ENCODE measurements at regions not wholly inside any gene's neighbourhood (a gene's known extent, or its start where the extent isn't known, plus 50 kb on each side); places are given as distances from the start of the nearest gene placed in this dataset.

- no peak for TF ChIP-seq CTCF (IDR thresholded peaks at IDR 0.05; ENCODE audit: unreplicated experiment)
- Mint-ChIP-seq H3K4me1 (no peaks in the 10 kb centered on the region), H3K27ac (no peak overlapping the region), H3K9me3 (no peaks in the 10 kb centered on the region), H3K36me3 (no peaks in the 10 kb centered on the region), H3K27me3 (ENCODE audit: low read depth) (peaks cover 62% of the 10 kb centered on the region), H3K4me3 (no peak overlapping the region)
- DNase-seq (ENCODE audit: low spot score in 2 of 2, unreplicated experiment in 2 of 2), result no peak
These were observed 87.0 kb upstream of the CRHR1 start for GRCh38 chr17:45697076-45697475.

GRCh38 chr17:45700171-45701090, 83.7 kb upstream of the CRHR1 start:
- no peak overlapping the region for H3K27ac Mint-ChIP-seq
- no peak overlapping the region for H3K4me3 Mint-ChIP-seq
- no peak for TF ChIP-seq CTCF (IDR thresholded peaks at IDR 0.05; ENCODE audit: unreplicated experiment)
- DNase-seq (ENCODE audit: low spot score in 2 of 2, unreplicated experiment in 2 of 2), result no peak
- H3K27me3 Mint-ChIP-seq (ENCODE audit: low read depth), result peaks cover 64% of the 10 kb centered on the region
- H3K36me3 Mint-ChIP-seq, result no peaks in the 10 kb centered on the region
- no peaks in the 10 kb centered on the region for H3K9me3 Mint-ChIP-seq
- no peaks in the 10 kb centered on the region for H3K4me1 Mint-ChIP-seq

GRCh38 chr17:45702666-45703266, 81.4 kb upstream of the CRHR1 start:
- H3K27ac Mint-ChIP-seq, result no peak overlapping the region
- no peak for DNase-seq (ENCODE audit: low spot score in 2 of 2, unreplicated experiment in 2 of 2)
- no peaks in the 10 kb centered on the region for H3K4me1 Mint-ChIP-seq
- H3K4me3 Mint-ChIP-seq, result no peak overlapping the region
- H3K27me3 Mint-ChIP-seq (ENCODE audit: low read depth), result peaks cover 67% of the 10 kb centered on the region
- no peaks in the 10 kb centered on the region for H3K36me3 Mint-ChIP-seq
- no peak for TF ChIP-seq CTCF (IDR thresholded peaks at IDR 0.05; ENCODE audit: unreplicated experiment)
- no peaks in the 10 kb centered on the region for H3K9me3 Mint-ChIP-seq

GRCh38 chr17:45703348-45703747, 80.8 kb upstream of the CRHR1 start:
- no peaks in the 10 kb centered on the region for H3K4me1 Mint-ChIP-seq
- H3K4me3 Mint-ChIP-seq, result no peak overlapping the region
- H3K27ac Mint-ChIP-seq, result no peak overlapping the region
- TF ChIP-seq CTCF (IDR thresholded peaks at IDR 0.05; ENCODE audit: unreplicated experiment), result no peak
- no peak for DNase-seq (ENCODE audit: low spot score in 2 of 2, unreplicated experiment in 2 of 2)
- no peaks in the 10 kb centered on the region for H3K36me3 Mint-ChIP-seq
- peaks cover 69% of the 10 kb centered on the region for H3K27me3 Mint-ChIP-seq (ENCODE audit: low read depth)
- H3K9me3 Mint-ChIP-seq, result no peaks in the 10 kb centered on the region

GRCh38 chr17:45703806-45704205, 80.3 kb upstream of the CRHR1 start:
- H3K4me1 Mint-ChIP-seq, result no peaks in the 10 kb centered on the region
- no peaks in the 10 kb centered on the region for H3K36me3 Mint-ChIP-seq
- TF ChIP-seq CTCF (IDR thresholded peaks at IDR 0.05; ENCODE audit: unreplicated experiment), result no peak
- H3K27me3 Mint-ChIP-seq (ENCODE audit: low read depth), result peaks cover 69% of the 10 kb centered on the region
- H3K27ac Mint-ChIP-seq, result no peak overlapping the region
- no peak for DNase-seq (ENCODE audit: low spot score in 2 of 2, unreplicated experiment in 2 of 2)
- no peak overlapping the region for H3K4me3 Mint-ChIP-seq
- H3K9me3 Mint-ChIP-seq, result no peaks in the 10 kb centered on the region

Measured in mesothelial cell of epicardium (in vitro differentiated cells).